K562 (cell line): ENCODE measurements at regions not wholly inside any gene's neighbourhood (a gene's known extent, or its start where the extent isn't known, plus 50 kb on each side); places are given as distances from the start of the nearest gene placed in this dataset.

Source experiments
- ATAC-seq: fragments of 200-7000 bp; cut with Tn5 transposase; 3 replicates; pipeline ENCODE4 v1.9.1; 2020; ENCODE audit warnings: moderate library complexity
- BruUV-seq: library from RNA; stranded (reverse); fragments of 400-500 nt; replicated peaks from 2 replicates; lab custom pipeline; 2021; lab: Mats Ljungman, UMichigan
- CTCF ChIA-PET: fragments of 300-600 bp; formaldehyde crosslinking; extraction: SDS; loops from one replicate; lab custom pipeline; 2021; ENCODE audit warnings: low intra/inter-chr PET ratio; lab: Yijun Ruan, JAX
- POLR2A ChIA-PET: fragments of 300-600, 350-650 bp; sonication (Branson Sonifier 250); formaldehyde crosslinking; extraction: SDS; loops from one replicate; lab custom pipeline; 2021; ENCODE audit warnings: antibody characterized with exemption, inconsistent platforms; lab: Yijun Ruan, JAX
- DNase-seq, 4 experiments: peaks; one replicate each; pipeline versions ENCODE4 v3.0.0 to v3.0.0-alpha.2; 2011 to 2018; ENCODE audit warnings: low spot score in 3 of 4, mixed read lengths in 3 of 4; ENCODE audit errors: extremely low read depth in 1 of 4
- FAIRE-seq: peaks from 2 replicates; lab custom pipeline; 2011; peaks lifted over from hg19 to GRCh38; lab: Jason Lieb, UNC
- H2AFZ ChIP-seq: 2 replicates; pipeline ENCODE4 v1.6.0; 2011; ENCODE audit warnings: low read depth, low read length, control low read depth, inconsistent platforms
- H3K27ac ChIP-seq: fragments of 200-600 bp; 3 replicates; pipeline ENCODE4 v1.8.0; 2011; ENCODE audit warnings: low read depth, mild to moderate bottlenecking, control low read depth, inconsistent platforms, low read length, moderate library complexity, mixed read lengths; ENCODE audit errors: extremely low read depth
- H3K27me3 ChIP-seq, 2 experiments: fragments of 300-600 bp in 1 of 2; 2 replicates in 1 of 2; 3 replicates in 1 of 2; pipeline versions ENCODE4 v1.6.0 to v1.8.0; 2011; ENCODE audit warnings: inconsistent platforms in 2 of 2, low read length in 2 of 2, mild to moderate bottlenecking in 1 of 2, mixed read lengths in 1 of 2, moderate library complexity in 1 of 2; ENCODE audit not compliant: control insufficient read depth in 2 of 2, insufficient read depth in 2 of 2
- H3K36me3 ChIP-seq: fragments of 300-600 bp; 3 replicates; pipeline ENCODE4 v1.8.0; 2011; ENCODE audit warnings: mild to moderate bottlenecking, low read length, inconsistent platforms; ENCODE audit not compliant: control insufficient read depth, insufficient read depth
- H3K4me1 ChIP-seq, 2 experiments: fragments of 200-600 bp in 1 of 2; replicated peaks in 1 of 2; 2 replicates in 1 of 2; 3 replicates in 1 of 2; pipeline versions ENCODE4 v1.5.1 to v1.8.0; 2011; ENCODE audit warnings: inconsistent platforms in 2 of 2, low read length in 2 of 2, mild to moderate bottlenecking in 1 of 2, mixed read lengths in 1 of 2, moderate library complexity in 1 of 2; ENCODE audit not compliant: control insufficient read depth in 2 of 2, insufficient read depth in 2 of 2
- H3K4me2 ChIP-seq: 2 replicates; pipeline ENCODE4 v1.6.1; 2011; ENCODE audit warnings: low read length, control low read depth, inconsistent platforms, mixed read lengths; ENCODE audit not compliant: insufficient read depth
- H3K4me3 ChIP-seq: fragments of 200-600 bp; sonication (generic), shearing (Covaris generic); 2 replicates; pipeline ENCODE4 v1.5.1; 2016; ENCODE audit warnings: control low read depth, inconsistent platforms
- H3K79me2 ChIP-seq: fragments of 200-600 bp; 3 replicates; pipeline ENCODE4 v1.8.0; 2011; ENCODE audit warnings: low read length, inconsistent platforms; ENCODE audit not compliant: control insufficient read depth, insufficient read depth
- H3K9ac ChIP-seq, 2 experiments: 2 replicates each; pipeline versions ENCODE4 v1.6.0 to v1.6.1; 2011; ENCODE audit warnings: low read depth in 2 of 2, low read length in 2 of 2, control low read depth in 1 of 2, inconsistent platforms in 1 of 2, mild to moderate bottlenecking in 1 of 2, mixed read lengths in 1 of 2; ENCODE audit not compliant: insufficient read depth in 1 of 2
- H3K9me1 ChIP-seq: one replicate; pipeline ENCODE4 v1.6.0; 2011; ENCODE audit warnings: inconsistent platforms, mild to moderate bottlenecking, low read length, moderate library complexity; ENCODE audit not compliant: control insufficient read depth, insufficient read depth
- H3K9me3 ChIP-seq: replicated peaks from 2 replicates; pipeline ENCODE4 v1.5.1; 2011; ENCODE audit warnings: low read depth, low read length, inconsistent platforms; ENCODE audit not compliant: control insufficient read depth, insufficient read depth
- H4K20me1 ChIP-seq: replicated peaks from 2 replicates; pipeline ENCODE4 v1.6.1; 2011; ENCODE audit warnings: low read length, inconsistent platforms, mixed read lengths; ENCODE audit not compliant: control insufficient read depth, insufficient read depth
- C11orf30 ChIP-seq: fragments of 450-650 bp; IDR thresholded peaks from 2 replicates; pipeline ENCODE4 v1.6.1; 2016; ENCODE audit warnings: low read depth, mild to moderate bottlenecking
- CBFB ChIP-seq: sonication (generic); formaldehyde crosslinking; IDR thresholded peaks from 2 replicates; pipeline ENCODE4 v1.4.0; 2020; ENCODE audit warnings: mild to moderate bottlenecking, missing genetic modification reagents
- CSDE1 ChIP-seq, 2 experiments: fragments of 450-650 bp; IDR thresholded peaks; 2 replicates each; pipeline ENCODE4 v1.6.1; 2016; ENCODE audit warnings: mild to moderate bottlenecking in 1 of 2
- KLF16 ChIP-seq: IDR thresholded peaks from 2 replicates; pipeline ENCODE4 v1.6.1; 2016; ENCODE audit warnings: antibody characterized with exemption
- MAFG ChIP-seq: fragments of 450-650 bp; conservative IDR thresholded peaks from 2 replicates; pipeline ENCODE4 v1.6.1; 2016; ENCODE audit warnings: missing genetic modification characterization, missing compliant biosample characterization
- MECOM ChIP-seq: fragments of 250-450 bp; sonication (Bioruptor Pico); IDR thresholded peaks from 2 replicates; pipeline ENCODE4 v1.8.0; 2022; ENCODE audit warnings: inconsistent platforms
- MTF1 ChIP-seq: fragments of 250-450 bp; sonication (Bioruptor Pico); IDR thresholded peaks from 2 replicates; pipeline ENCODE4 v1.9.0; 2021; ENCODE audit warnings: moderate library complexity, mild to moderate bottlenecking, inconsistent platforms, borderline replicate concordance
- NCOA6 ChIP-seq: fragments of 450-650 bp; IDR thresholded peaks from 2 replicates; pipeline ENCODE4 v1.6.1; 2017; ENCODE audit warnings: mild to moderate bottlenecking
- PHF20 ChIP-seq: fragments of 450-650 bp; IDR thresholded peaks from 2 replicates; pipeline ENCODE4 v1.6.1; 2018; ENCODE audit not compliant: partially characterized antibody
- PRMT5 ChIP-seq: sonication (generic); formaldehyde crosslinking; IDR thresholded peaks from 2 replicates; pipeline ENCODE4 v1.5.0; 2020; ENCODE audit warnings: missing genetic modification reagents
- RFX7 ChIP-seq: fragments of 250-450 bp; sonication (Bioruptor Pico); IDR thresholded peaks from 2 replicates; pipeline ENCODE4 v1.5.1; 2021; ENCODE audit warnings: mild to moderate bottlenecking
- ZBED1 ChIP-seq: IDR thresholded peaks from 2 replicates; pipeline ENCODE4 v1.6.1; 2014
- WGBS: fragments of 100-300 bp; shearing (Covaris generic); methylation state at CpG from one replicate; pipeline ENCODE4 v1.1.6; 2016; ENCODE audit warnings: low coverage, mixed read lengths; ENCODE audit not compliant: insufficient coverage; ENCODE audit errors: missing lambda C conversion rate; 5-methylcytosine and 5-hydroxymethylcytosine counted together
- in situ Hi-C: fragments of 300-500 bp; cut with MboI; formaldehyde crosslinking; loops from 4 replicates; pipeline ENCODE4 v1.15.0; 2018; ENCODE audit warnings: inconsistent platforms, mixed read lengths
- intact Hi-C: fragments of 100-400 bp; cut with micrococcal nuclease; formaldehyde crosslinking; loops from 2 replicates; pipeline ENCODE4 v1.14.2; 2022
- TF ChIP-seq, protein P1 (sequence below), 3 experiments: fragments of 200-800 bp in 1 of 3; sonication (Bioruptor generic) in 1 of 3; sonication (generic) in 1 of 3; formaldehyde crosslinking in 1 of 3; IDR thresholded peaks; 2 replicates each; pipeline versions ENCODE4 v1.6.1 to v1.8.0; 2016 to 2022; ENCODE audit warnings: mild to moderate bottlenecking in 2 of 3, missing compliant biosample characterization in 2 of 3, missing genetic modification characterization in 2 of 3, missing genetic modification reagents in 1 of 3
- TF ChIP-seq, protein P2 (sequence below): fragments of 450-650 bp; formaldehyde crosslinking; IDR thresholded peaks from 2 replicates; pipeline ENCODE4 v1.4.0; 2020; ENCODE audit warnings: mild to moderate bottlenecking, moderate library complexity

DNA sequence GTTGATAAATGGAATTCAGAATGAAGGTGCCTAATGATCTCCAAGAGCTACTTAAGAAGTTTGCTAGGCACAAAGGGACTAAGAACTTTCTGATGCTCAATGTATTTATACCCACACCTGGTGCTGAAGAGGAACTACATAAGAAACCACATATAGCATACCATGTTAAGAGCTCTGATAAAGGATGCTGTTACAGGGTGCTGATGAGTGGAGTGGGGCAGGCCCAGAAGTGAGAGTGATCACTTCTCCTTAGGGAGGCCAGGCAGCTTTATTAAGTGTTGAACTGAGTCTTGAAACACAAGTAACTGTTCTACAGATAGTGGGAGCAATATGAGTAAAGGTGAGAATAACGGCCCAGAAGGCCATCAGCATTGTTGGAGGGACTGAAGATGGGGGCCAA, 68.3 kb upstream of the CHRDL1 start:
- intact Hi-C loops: no loop called here
- H3K9me3 ChIP-seq: no peaks in the 10 kb centered on the region
- no peaks in the 10 kb centered on the region for H3K79me2 ChIP-seq
- no TSS peak for BruUV-seq
- no peaks in the 10 kb centered on the region for H3K27me3 ChIP-seq
- H4K20me1 ChIP-seq: no peaks in the 10 kb centered on the region
- no peak overlapping the region for H3K4me3 ChIP-seq
- in situ Hi-C loops: loop anchor here (25.0 kb wide), 2 partner anchors 373 to 702 kb away; no protein-coding TSS in a partner anchor
- FAIRE-seq (no peak), ATAC-seq (no peak), DNase-seq (no peak)
- H3K4me2 ChIP-seq: no peak overlapping the region
- 0% methylated on average over 1 of the region's 1 CpG for WGBS
- H2AFZ ChIP-seq: no peak overlapping the region
- H3K4me1 ChIP-seq: no peaks in the 10 kb centered on the region
- H3K9ac ChIP-seq: no peak overlapping the region
- H3K9me1 ChIP-seq: no peaks in the 10 kb centered on the region
- TF ChIP-seq PRMT5 (no peak), MECOM (CRISPR knock-in tag) (no peak), CBFB (no peak), KLF16 (no peak), ZBED1 (no peak), NCOA6 (no peak), MAFG (tag) (no peak), C11orf30 (no peak), RFX7 (CRISPR knock-in tag) (no peak), CSDE1 (IDR thresholded peaks at IDR 0.05) (no peak), MTF1 (no peak), PHF20 (no peak)
- TF ChIP-seq, protein P1, sequence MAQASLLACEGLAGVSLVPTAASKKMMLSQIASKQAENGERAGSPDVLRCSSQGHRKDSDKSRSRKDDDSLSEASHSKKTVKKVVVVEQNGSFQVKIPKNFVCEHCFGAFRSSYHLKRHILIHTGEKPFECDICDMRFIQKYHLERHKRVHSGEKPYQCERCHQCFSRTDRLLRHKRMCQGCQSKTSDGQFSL (CRISPR knock-in tag; IDR thresholded peaks at IDR 0.05): no peak
- TF ChIP-seq, protein P1 (tag; IDR thresholded peaks at IDR 0.05): no peak
- TF ChIP-seq, protein P2, sequence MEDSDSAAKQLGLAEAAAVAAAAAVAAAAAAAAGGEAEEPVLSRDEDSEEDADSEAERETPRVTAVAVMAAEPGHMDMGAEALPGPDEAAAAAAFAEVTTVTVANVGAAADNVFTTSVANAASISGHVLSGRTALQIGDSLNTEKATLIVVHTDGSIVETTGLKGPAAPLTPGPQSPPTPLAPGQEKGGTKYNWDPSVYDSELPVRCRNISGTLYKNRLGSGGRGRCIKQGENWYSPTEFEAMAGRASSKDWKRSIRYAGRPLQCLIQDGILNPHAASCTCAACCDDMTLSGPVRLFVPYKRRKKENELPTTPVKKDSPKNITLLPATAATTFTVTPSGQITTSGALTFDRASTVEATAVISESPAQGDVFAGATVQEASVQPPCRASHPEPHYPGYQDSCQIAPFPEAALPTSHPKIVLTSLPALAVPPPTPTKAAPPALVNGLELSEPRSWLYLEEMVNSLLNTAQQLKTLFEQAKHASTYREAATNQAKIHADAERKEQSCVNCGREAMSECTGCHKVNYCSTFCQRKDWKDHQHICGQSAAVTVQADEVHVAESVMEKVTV (CRISPR knock-in tag): no peak
- ChIA-PET CTCF (no interaction called here), POLR2A (interaction anchor here (1.4 kb wide), 1 partner anchor 9 kb away, joined by 3 read pairs; no protein-coding TSS in a partner anchor)
- H3K27ac ChIP-seq: no peak overlapping the region
- no peaks in the 10 kb centered on the region for H3K36me3 ChIP-seq
